ENCODE measurements at regions not wholly inside any gene's neighbourhood (a gene's known extent, or its start where the extent isn't known, plus 50 kb on each side); places are given as distances from the start of the nearest gene placed in this dataset.

DNA sequence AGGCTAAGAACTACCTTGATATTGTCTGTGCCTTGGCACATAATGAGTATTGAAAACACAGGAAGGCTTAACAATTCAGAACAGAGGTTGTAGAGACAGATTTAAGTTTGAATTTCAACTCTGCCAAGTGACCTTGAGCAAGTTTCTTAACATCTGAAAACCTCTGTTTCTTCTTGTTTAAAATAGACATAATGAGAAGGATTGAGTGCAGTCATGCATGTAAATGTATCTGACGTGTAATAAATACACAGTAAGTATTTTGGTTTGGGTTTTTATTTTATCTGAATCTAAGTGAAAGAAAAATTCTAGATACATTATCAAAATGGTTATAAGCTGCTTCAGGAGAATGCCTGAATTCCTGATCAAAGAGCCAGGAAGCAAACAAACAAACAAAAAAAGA lies 111.9 kb downstream of the ANXA5 start:
- FAIRE-seq (no peak), ATAC-seq (no peak), DNase-seq (ENCODE audit: low spot score) (no peak)
- Histone ChIP-seq H3K27ac (ENCODE audit: extremely low read length, insufficient read depth, low read length) (no peak overlapping the region), H3K4me2 (ENCODE audit: low read depth, low read length) (no peak overlapping the region), H3K9ac (ENCODE audit: insufficient read depth, low read depth, low read length) (no peak overlapping the region), H3K9me3 (ENCODE audit: low read length) (no peaks in the 10 kb centered on the region), H3K27me3 (ENCODE audit: control insufficient read depth in 1 of 2, insufficient read depth in 2 of 2, low read length in 2 of 2) (0 out of 5 replicates have a peak, but pooled peaks cover 0 to 4% of the 10 kb centered on the region in 2 experiments), H2AFZ (ENCODE audit: low read length) (no peak overlapping the region), H3K36me3 (replicated peaks in 1 of 2; ENCODE audit: control insufficient read depth in 1 of 2, insufficient read depth in 2 of 2, low read length in 2 of 2) (no peaks in the 10 kb centered on the region), H3K4me3 (replicated peaks in 1 of 3; ENCODE audit: insufficient read depth in 1 of 3, low read depth in 2 of 3, low read length in 3 of 3) (no peak overlapping the region), H3K79me2 (ENCODE audit: insufficient read depth, low read length) (no peaks in the 10 kb centered on the region), H3K4me1 (ENCODE audit: insufficient read depth, low read length) (no peaks in the 10 kb centered on the region), H4K20me1 (ENCODE audit: insufficient read depth, low read length) (no peaks in the 10 kb centered on the region)
- BruUV-seq (replicated peaks), result no TSS peak
- TF ChIP-seq RAD21 (CRISPR knock-in tag; IDR thresholded peaks at IDR 0.05) (no peak), XRCC5 (optimal IDR thresholded peaks at IDR 0.05; ENCODE audit: low read length) (no peak), SATB2 (CRISPR knock-in tag; IDR thresholded peaks at IDR 0.05) (no peak), ZNF772 (CRISPR knock-in tag; IDR thresholded peaks at IDR 0.05) (no peak), MAFF (IDR thresholded peaks at IDR 0.05; ENCODE audit: low read depth, low read length) (no peak), YEATS4 (CRISPR knock-in tag; IDR thresholded peaks at IDR 0.05; ENCODE audit: borderline replicate concordance) (no peak), MXI1 (IDR thresholded peaks at IDR 0.05; ENCODE audit: borderline replicate concordance, low read depth, low read length) (no peak)
- TF ChIP-seq, protein P1, sequence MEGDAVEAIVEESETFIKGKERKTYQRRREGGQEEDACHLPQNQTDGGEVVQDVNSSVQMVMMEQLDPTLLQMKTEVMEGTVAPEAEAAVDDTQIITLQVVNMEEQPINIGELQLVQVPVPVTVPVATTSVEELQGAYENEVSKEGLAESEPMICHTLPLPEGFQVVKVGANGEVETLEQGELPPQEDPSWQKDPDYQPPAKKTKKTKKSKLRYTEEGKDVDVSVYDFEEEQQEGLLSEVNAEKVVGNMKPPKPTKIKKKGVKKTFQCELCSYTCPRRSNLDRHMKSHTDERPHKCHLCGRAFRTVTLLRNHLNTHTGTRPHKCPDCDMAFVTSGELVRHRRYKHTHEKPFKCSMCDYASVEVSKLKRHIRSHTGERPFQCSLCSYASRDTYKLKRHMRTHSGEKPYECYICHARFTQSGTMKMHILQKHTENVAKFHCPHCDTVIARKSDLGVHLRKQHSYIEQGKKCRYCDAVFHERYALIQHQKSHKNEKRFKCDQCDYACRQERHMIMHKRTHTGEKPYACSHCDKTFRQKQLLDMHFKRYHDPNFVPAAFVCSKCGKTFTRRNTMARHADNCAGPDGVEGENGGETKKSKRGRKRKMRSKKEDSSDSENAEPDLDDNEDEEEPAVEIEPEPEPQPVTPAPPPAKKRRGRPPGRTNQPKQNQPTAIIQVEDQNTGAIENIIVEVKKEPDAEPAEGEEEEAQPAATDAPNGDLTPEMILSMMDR (CRISPR knock-in tag; IDR thresholded peaks at IDR 0.05), result no peak
- intact Hi-C loops (cut with micrococcal nuclease; ENCODE audit: unreplicated experiment) (no loop called here), in situ Hi-C loops (cut with HindIII; ENCODE audit: extremely low pct_ligation_motif_present, low pct_unique_long_range_greater_than_20kb) (no loop called here)
- WGBS (ENCODE audit: low lambda C conversion rate), result 3% methylated on average over 1 of the region's 1 CpG
- ChIA-PET CTCF (ENCODE audit: low intra/inter-chr PET ratio, low total read pairs) (no interaction called here), POLR2A (no interaction called here)

DNA sequence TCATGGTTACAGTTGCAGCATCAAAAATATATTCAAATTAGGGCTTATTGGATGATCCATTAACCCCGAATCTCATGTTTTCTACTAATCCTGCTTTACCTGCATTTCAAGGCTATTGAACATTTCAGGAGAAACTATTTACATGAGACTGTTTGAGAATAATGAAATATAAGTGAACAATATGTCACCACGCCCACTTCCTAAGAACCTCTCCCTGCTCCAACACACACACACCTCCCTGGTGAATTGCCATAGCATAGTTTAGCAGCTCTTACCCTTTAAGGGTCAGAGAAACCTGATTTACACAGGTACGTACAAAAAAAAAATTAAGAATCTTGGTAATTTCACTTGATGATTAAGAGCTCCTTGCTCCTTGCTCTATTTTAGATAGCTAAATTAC lies 113.4 kb downstream of the ANXA5 start:
- ChIA-PET POLR2A (no interaction called here), CTCF (ENCODE audit: low intra/inter-chr PET ratio, low total read pairs) (no interaction called here)
- ATAC-seq (no peak), FAIRE-seq (no peak), DNase-seq (ENCODE audit: low spot score) (no peak)
- no peak overlapping the region for H3K4me3 ChIP-seq (replicated peaks in 1 of 3; ENCODE audit: insufficient read depth in 1 of 3, low read depth in 2 of 3, low read length in 3 of 3)
- 0 out of 5 replicates have a peak, but pooled peaks cover 0 to 4% of the 10 kb centered on the region in 2 experiments for H3K27me3 ChIP-seq (ENCODE audit: control insufficient read depth in 1 of 2, insufficient read depth in 2 of 2, low read length in 2 of 2)
- intact Hi-C loops (cut with micrococcal nuclease; ENCODE audit: unreplicated experiment) (no loop called here), in situ Hi-C loops (cut with HindIII; ENCODE audit: extremely low pct_ligation_motif_present, low pct_unique_long_range_greater_than_20kb) (no loop called here)
- H3K27ac ChIP-seq (ENCODE audit: extremely low read length, insufficient read depth, low read length), result no peak overlapping the region
- no peaks in the 10 kb centered on the region for H3K79me2 ChIP-seq (ENCODE audit: insufficient read depth, low read length)
- H3K9me3 ChIP-seq (ENCODE audit: low read length), result no peaks in the 10 kb centered on the region
- H2AFZ ChIP-seq (ENCODE audit: low read length), result no peak overlapping the region
- no peak overlapping the region for H3K4me2 ChIP-seq (ENCODE audit: low read depth, low read length)
- H4K20me1 ChIP-seq (ENCODE audit: insufficient read depth, low read length), result no peaks in the 10 kb centered on the region
- no peaks in the 10 kb centered on the region for H3K4me1 ChIP-seq (ENCODE audit: insufficient read depth, low read length)
- 0% methylated on average over 3 of the region's 3 CpGs for WGBS (ENCODE audit: low lambda C conversion rate)
- H3K9ac ChIP-seq (ENCODE audit: insufficient read depth, low read depth, low read length), result no peak overlapping the region
- no peaks in the 10 kb centered on the region for H3K36me3 ChIP-seq (replicated peaks in 1 of 2; ENCODE audit: control insufficient read depth in 1 of 2, insufficient read depth in 2 of 2, low read length in 2 of 2)
- BruUV-seq (replicated peaks), result no TSS peak
- TF ChIP-seq FOXP1 (IDR thresholded peaks at IDR 0.05) (no peak), FOXP1 (CRISPR knock-in tag; IDR thresholded peaks at IDR 0.05) (no peak), HIVEP1 (CRISPR knock-in tag; IDR thresholded peaks at IDR 0.05) (no peak), ZNF251 (CRISPR knock-in tag; IDR thresholded peaks at IDR 0.05) (no peak), STAT5B (CRISPR knock-in tag; IDR thresholded peaks at IDR 0.05) (no peak), RFXAP (CRISPR knock-in tag; IDR thresholded peaks at IDR 0.05; ENCODE audit: borderline replicate concordance) (no peak), ZBTB7B (CRISPR knock-in tag; IDR thresholded peaks at IDR 0.05) (no peak)
- TF ChIP-seq, protein P2, sequence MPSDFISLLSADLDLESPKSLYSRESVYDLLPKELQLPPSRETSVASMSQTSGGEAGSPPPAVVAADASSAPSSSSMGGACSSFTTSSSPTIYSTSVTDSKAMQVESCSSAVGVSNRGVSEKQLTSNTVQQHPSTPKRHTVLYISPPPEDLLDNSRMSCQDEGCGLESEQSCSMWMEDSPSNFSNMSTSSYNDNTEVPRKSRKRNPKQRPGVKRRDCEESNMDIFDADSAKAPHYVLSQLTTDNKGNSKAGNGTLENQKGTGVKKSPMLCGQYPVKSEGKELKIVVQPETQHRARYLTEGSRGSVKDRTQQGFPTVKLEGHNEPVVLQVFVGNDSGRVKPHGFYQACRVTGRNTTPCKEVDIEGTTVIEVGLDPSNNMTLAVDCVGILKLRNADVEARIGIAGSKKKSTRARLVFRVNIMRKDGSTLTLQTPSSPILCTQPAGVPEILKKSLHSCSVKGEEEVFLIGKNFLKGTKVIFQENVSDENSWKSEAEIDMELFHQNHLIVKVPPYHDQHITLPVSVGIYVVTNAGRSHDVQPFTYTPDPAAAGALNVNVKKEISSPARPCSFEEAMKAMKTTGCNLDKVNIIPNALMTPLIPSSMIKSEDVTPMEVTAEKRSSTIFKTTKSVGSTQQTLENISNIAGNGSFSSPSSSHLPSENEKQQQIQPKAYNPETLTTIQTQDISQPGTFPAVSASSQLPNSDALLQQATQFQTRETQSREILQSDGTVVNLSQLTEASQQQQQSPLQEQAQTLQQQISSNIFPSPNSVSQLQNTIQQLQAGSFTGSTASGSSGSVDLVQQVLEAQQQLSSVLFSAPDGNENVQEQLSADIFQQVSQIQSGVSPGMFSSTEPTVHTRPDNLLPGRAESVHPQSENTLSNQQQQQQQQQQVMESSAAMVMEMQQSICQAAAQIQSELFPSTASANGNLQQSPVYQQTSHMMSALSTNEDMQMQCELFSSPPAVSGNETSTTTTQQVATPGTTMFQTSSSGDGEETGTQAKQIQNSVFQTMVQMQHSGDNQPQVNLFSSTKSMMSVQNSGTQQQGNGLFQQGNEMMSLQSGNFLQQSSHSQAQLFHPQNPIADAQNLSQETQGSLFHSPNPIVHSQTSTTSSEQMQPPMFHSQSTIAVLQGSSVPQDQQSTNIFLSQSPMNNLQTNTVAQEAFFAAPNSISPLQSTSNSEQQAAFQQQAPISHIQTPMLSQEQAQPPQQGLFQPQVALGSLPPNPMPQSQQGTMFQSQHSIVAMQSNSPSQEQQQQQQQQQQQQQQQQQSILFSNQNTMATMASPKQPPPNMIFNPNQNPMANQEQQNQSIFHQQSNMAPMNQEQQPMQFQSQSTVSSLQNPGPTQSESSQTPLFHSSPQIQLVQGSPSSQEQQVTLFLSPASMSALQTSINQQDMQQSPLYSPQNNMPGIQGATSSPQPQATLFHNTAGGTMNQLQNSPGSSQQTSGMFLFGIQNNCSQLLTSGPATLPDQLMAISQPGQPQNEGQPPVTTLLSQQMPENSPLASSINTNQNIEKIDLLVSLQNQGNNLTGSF (CRISPR knock-in tag; IDR thresholded peaks at IDR 0.05), result no peak
